Vagina (tissue), 2 donors: ENCODE measurements at regions not wholly inside any gene's neighbourhood (a gene's known extent, or its start where the extent isn't known, plus 50 kb on each side); places are given as distances from the start of the nearest gene placed in this dataset.
"Not testable (repeated sequence)": the region's sequence is repeated elsewhere in the genome, so short reads cannot be mapped to it uniquely, and the experiment has no call there.

Experiments
- CTCF ChIP-seq, 3 experiments: fragments of 450-650 bp in 2 of 3; fragments of 200-600 bp in 1 of 3; sonication (generic) in 1 of 3; IDR thresholded peaks; one replicate each; pipeline ENCODE4 v1.5.1; 2017 to 2019; ENCODE audit warnings: antibody characterized with exemption in 3 of 3, mild to moderate bottlenecking in 2 of 3, moderate library complexity in 2 of 3
- POLR2A ChIP-seq, 2 donors: fragments of 450-650 bp; IDR thresholded peaks; one replicate each; pipeline ENCODE4 v1.6.1; 2017; ENCODE audit warnings: antibody characterized with exemption in 2 of 2, mild to moderate bottlenecking in 2 of 2, moderate library complexity in 2 of 2

DNA sequence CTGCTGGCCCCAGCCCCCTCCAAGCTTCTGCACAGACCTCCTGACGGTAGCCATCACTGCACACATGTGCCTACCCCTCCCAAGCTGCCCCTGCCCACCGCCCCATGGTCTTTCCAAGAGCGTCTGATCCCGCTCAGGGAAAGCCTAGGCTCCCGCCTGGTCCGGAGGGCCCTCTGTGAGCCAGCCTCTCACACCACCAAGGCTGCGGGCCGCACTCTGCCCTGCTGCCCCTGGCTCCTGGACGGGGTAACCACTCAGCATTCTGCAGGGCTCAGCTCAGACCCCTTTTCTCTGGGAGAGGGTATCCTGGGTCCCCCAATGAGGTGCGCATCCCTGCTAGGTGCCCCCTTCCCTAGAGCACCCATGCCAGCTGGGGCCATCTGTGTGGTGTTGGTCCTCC lies 198.4 kb downstream of the TP53TG3 start:
- TF ChIP-seq POLR2A, CTCF (IDR thresholded peaks at IDR 0.05): not testable (repeated sequence)
